Activated T-helper 2 cell treated with anti-CD3 and anti-CD28 coated beads, Interferon-gamma antibody, Interleukin-2, Interleukin-4, amounts not matched to agents 10 μg/mL and 5 μg/mL and 100 μg/mL, durations not matched to agents 14 hours and 24 hours and 36 hours (primary cell): ENCODE measurements at regions not wholly inside any gene's neighbourhood (a gene's known extent, or its start where the extent isn't known, plus 50 kb on each side); places are given as distances from the start of the nearest gene placed in this dataset.
"Not testable (repeated sequence)": the region's sequence is repeated elsewhere in the genome, so short reads cannot be mapped to it uniquely, and the experiment has no call there.

Experiments used
- DNase-seq: peaks from one replicate; pipeline ENCODE4 v3.0.0; 2021; ENCODE audit warnings: low spot score
- H3K27ac Mint-ChIP-seq: one replicate; pipeline ENCODE4 v1.8.0; 2021; ENCODE audit warnings: mixed read lengths
- H3K27me3 Mint-ChIP-seq: one replicate; pipeline ENCODE4 v1.8.0; 2021; ENCODE audit warnings: low read depth, mixed read lengths
- H3K36me3 Mint-ChIP-seq: one replicate; pipeline ENCODE4 v1.8.0; 2021; ENCODE audit warnings: low read depth, mixed read lengths
- H3K4me1 Mint-ChIP-seq: one replicate; pipeline ENCODE4 v1.8.0; 2021; ENCODE audit warnings: low read depth, mixed read lengths
- H3K4me3 Mint-ChIP-seq: one replicate; pipeline ENCODE4 v1.8.0; 2021; ENCODE audit warnings: low read depth, mild to moderate bottlenecking, moderate library complexity, mixed read lengths
- H3K9me3 Mint-ChIP-seq: one replicate; pipeline ENCODE4 v1.8.0; 2021; ENCODE audit warnings: mixed read lengths
- intact Hi-C: fragments of 100-400 bp; cut with micrococcal nuclease; formaldehyde crosslinking; loops from one replicate; pipeline ENCODE4 v1.15.1; 2023

- Mint-ChIP-seq H3K27me3 (no peaks in the 10 kb centered on the region), H3K36me3 (no peaks in the 10 kb centered on the region), H3K27ac (no peak overlapping the region), H3K9me3 (peaks cover 65% of the 10 kb centered on the region), H3K4me3 (no peak overlapping the region), H3K4me1 (no peaks in the 10 kb centered on the region)
- DNase-seq, result no peak
- intact Hi-C loops, result no loop called here
These were observed 221.1 kb downstream of the OR4A5 start for GRCh38 chr11:54927704-54928103.

DNA sequence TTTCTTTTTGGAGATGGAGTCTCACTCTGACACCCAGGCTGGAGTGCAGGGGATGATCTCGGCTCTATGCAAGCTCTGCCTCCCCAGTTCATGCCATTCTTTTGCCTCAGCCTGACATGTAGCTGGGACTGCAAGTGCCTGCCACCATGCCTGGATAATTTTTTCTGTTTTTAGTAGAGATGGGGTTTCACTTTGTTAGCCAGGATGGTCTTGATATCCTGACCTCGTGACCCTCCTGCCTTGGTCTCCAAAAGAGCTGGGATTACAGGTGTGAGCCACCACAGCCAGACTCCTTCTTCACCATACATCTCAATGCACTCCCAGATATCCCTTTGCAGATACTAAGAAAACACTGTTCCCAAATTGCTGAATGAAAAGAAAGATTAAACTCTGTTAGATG is 224.3 kb downstream of the OR4A5 start:
- Mint-ChIP-seq H3K36me3 (peaks cover 2% of the 10 kb centered on the region), H3K27ac (no peak overlapping the region), H3K9me3 (peaks cover 72% of the 10 kb centered on the region), H3K4me1 (no peaks in the 10 kb centered on the region), H3K27me3 (no peaks in the 10 kb centered on the region), H3K4me3 (no peak overlapping the region)
- intact Hi-C loops, result no loop called here
- DNase-seq, result no peak

- Mint-ChIP-seq H3K36me3 (no peaks in the 10 kb centered on the region), H3K4me3 (no peak overlapping the region), H3K9me3 (peaks cover 37% of the 10 kb centered on the region), H3K27me3 (no peaks in the 10 kb centered on the region), H3K27ac (no peak overlapping the region), H3K4me1 (no peaks in the 10 kb centered on the region)
- no peak for DNase-seq
- intact Hi-C loops, result no loop called here
These were observed 237.6 kb downstream of the OR4A5 start for GRCh38 chr11:54944211-54944610.

GRCh38 chr11:54946424-54946823 is 239.8 kb downstream of the OR4A5 start:
- intact Hi-C loops, result no loop called here
- no peak for DNase-seq
- H3K27ac Mint-ChIP-seq, result no peak overlapping the region
- no peaks in the 10 kb centered on the region for H3K4me1 Mint-ChIP-seq
- H3K36me3 Mint-ChIP-seq, result no peaks in the 10 kb centered on the region
- no peaks in the 10 kb centered on the region for H3K27me3 Mint-ChIP-seq
- H3K9me3 Mint-ChIP-seq, result peaks cover 38% of the 10 kb centered on the region
- H3K4me3 Mint-ChIP-seq, result no peak overlapping the region

DNA sequence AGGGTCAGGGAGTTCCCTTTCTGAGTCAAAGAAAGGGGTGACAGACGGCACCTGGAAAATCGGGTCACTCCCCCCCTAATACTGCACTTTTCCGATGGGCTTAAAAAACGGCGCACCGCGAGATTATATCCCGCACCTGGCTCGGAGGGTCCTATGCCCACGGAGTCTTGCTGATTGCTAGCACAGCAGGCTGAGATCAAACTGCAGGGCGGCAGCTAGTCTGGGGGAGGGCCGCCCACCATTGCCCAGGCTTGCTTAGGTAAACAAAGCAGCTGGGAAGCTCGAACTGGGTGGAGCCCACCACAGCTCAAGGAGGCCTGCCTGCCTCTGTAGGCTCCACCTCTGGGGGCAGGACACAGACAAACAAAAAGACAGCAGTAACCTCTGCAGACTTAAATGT is 240.5 kb downstream of the OR4A5 start:
- H3K27me3 Mint-ChIP-seq, DNase-seq, H3K36me3 Mint-ChIP-seq, H3K4me1 Mint-ChIP-seq, H3K4me3 Mint-ChIP-seq, intact Hi-C loops, H3K27ac Mint-ChIP-seq: not testable (repeated sequence)
- peaks cover 34% of the 10 kb centered on the region for H3K9me3 Mint-ChIP-seq

DNA sequence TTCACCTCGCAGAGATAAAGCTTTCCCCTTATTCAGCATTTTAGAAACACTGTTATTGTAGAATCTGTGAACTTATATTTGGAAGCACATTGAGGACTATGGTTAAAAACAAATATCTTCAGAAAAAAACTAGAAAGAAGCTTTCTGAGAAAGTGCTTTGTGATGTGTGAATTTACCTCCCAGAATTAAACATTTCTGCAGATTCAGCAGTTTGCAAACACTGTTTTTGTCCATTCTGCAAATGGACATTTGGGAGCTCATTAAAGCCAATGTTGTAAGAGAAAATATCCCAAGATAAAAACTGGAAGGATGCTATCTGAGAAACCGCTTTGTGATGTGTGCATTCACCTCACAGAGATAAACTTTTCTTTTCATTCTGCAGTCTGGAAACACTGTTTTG is 272.7 kb downstream of the OR4A5 start:
- Mint-ChIP-seq H3K4me3 (no peak overlapping the region), H3K27me3 (no peaks in the 10 kb centered on the region), H3K4me1 (no peaks in the 10 kb centered on the region), H3K27ac (no peak overlapping the region), H3K36me3 (no peaks in the 10 kb centered on the region), H3K9me3 (peaks cover 49% of the 10 kb centered on the region)
- intact Hi-C loops, result no loop called here
- DNase-seq, result no peak

- Mint-ChIP-seq H3K27me3 (no peaks in the 10 kb centered on the region), H3K4me1 (no peaks in the 10 kb centered on the region), H3K9me3 (peaks cover 62% of the 10 kb centered on the region), H3K4me3 (no peak overlapping the region), H3K36me3 (no peaks in the 10 kb centered on the region), H3K27ac (no peak overlapping the region)
- intact Hi-C loops, result no loop called here
- no peak for DNase-seq
These were observed 276.2 kb upstream of the TRIM48 start for GRCh38 chr11:54985731-54986130.

DNA sequence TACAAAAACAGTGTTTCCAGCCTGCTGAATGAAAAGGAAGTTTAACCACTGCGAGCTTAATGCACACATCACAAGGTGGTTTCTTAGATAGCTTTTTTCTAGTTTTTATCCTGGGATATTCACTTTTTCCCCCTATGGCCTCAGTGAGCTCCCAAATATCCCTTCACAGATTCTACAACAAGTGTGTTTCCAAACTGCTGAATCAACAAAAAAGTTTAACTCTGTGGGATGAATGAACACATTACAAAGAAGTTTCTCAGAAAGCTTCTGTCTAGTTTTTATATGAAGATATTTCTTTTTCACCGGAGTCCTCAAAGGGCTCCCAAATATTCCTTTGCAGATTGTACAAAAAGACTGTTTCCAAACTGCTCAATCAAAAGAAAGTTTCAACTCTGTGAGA is 233.1 kb upstream of the TRIM48 start:
- H3K36me3 Mint-ChIP-seq, DNase-seq, intact Hi-C loops, H3K4me3 Mint-ChIP-seq, H3K27me3 Mint-ChIP-seq, H3K4me1 Mint-ChIP-seq, H3K27ac Mint-ChIP-seq: not testable (repeated sequence)
- H3K9me3 Mint-ChIP-seq, result peaks cover 48% of the 10 kb centered on the region

GRCh38 chr11:55054723-55055122 is 207.2 kb upstream of the TRIM48 start:
- Mint-ChIP-seq H3K9me3 (peaks cover 33% of the 10 kb centered on the region), H3K27me3 (no peaks in the 10 kb centered on the region), H3K4me3 (no peak overlapping the region), H3K36me3 (no peaks in the 10 kb centered on the region), H3K27ac (no peak overlapping the region), H3K4me1 (no peaks in the 10 kb centered on the region)
- intact Hi-C loops, result no loop called here
- DNase-seq, result no peak

DNA sequence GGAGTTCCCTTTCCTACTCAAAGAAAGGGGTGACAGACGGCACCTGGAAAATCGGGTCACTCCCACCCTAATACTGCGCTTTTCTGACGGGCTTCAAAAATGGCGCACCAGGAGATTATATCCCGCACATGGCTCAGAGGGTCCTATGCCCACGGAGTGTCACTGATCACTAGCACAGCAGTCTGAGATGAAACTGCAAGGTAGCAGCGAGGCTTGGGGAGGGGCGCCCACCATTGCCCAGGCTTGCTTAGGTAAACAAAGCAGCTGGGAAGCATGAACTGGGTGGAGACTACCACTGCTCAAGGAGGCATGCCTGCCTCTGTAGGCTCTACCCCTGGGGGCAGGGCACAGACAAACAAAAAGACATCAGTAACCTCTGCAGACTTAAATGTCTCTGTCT is 177.4 kb upstream of the TRIM48 start:
- H3K27me3 Mint-ChIP-seq, H3K27ac Mint-ChIP-seq, H3K4me1 Mint-ChIP-seq, intact Hi-C loops, H3K36me3 Mint-ChIP-seq, H3K4me3 Mint-ChIP-seq, DNase-seq: not testable (repeated sequence)
- H3K9me3 Mint-ChIP-seq, result peaks cover 80% of the 10 kb centered on the region

- Mint-ChIP-seq H3K4me3 (no peak overlapping the region), H3K36me3 (no peaks in the 10 kb centered on the region), H3K27ac (no peak overlapping the region), H3K9me3 (peaks cover 54% of the 10 kb centered on the region), H3K27me3 (no peaks in the 10 kb centered on the region), H3K4me1 (no peaks in the 10 kb centered on the region)
- intact Hi-C loops, result no loop called here
- no peak for DNase-seq
These were observed 155.6 kb upstream of the TRIM48 start for GRCh38 chr11:55106391-55106790.
